ENCODE measurements at regions not wholly inside any gene's neighbourhood (a gene's known extent, or its start where the extent isn't known, plus 50 kb on each side); places are given as distances from the start of the nearest gene placed in this dataset.

GRCh38 chr1:55326496-55327243 is 111.5 kb upstream of the USP24 start:
- intact Hi-C loops (cut with DNase I), result no loop called here
- 90% methylated on average over 14 of the region's 14 CpGs for WGBS
- TF ChIP-seq POLR2AphosphoS5 (IDR thresholded peaks at IDR 0.05), result no peak
- TF ChIP-seq CTCF (IDR thresholded peaks at IDR 0.05), result no peak
- TF ChIP-seq EP300 (IDR thresholded peaks at IDR 0.05), result no peak
- no peak for TF ChIP-seq POLR2A (IDR thresholded peaks at IDR 0.05; ENCODE audit: low read depth)
- no peak overlapping the region for H3K27ac ChIP-seq (replicated peaks in 1 of 4)
- H3K9me3 ChIP-seq, result no peaks in the 10 kb centered on the region
- H3K27me3 ChIP-seq, result no peaks in the 10 kb centered on the region
- no peak for DNase-seq (ENCODE audit: extremely low spot score)
- peaks cover 3 to 26% (median 10%) of the 10 kb centered on the region in 4 donors for H3K4me1 ChIP-seq
- H3K4me3 ChIP-seq, result no peak overlapping the region
- H3K36me3 ChIP-seq, result no peaks in the 10 kb centered on the region

GRCh38 chr1:55323760-55324159 is 108.6 kb upstream of the USP24 start:
- Histone ChIP-seq H3K27me3 (no peaks in the 10 kb centered on the region), H3K27ac (replicated peaks in 1 of 4) (no peak overlapping the region), H3K36me3 (no peaks in the 10 kb centered on the region), H3K4me1 (peaks cover 0 to 26% (median 5%) of the 10 kb centered on the region in 4 donors), H3K4me3 (no peak overlapping the region), H3K9me3 (no peaks in the 10 kb centered on the region)
- intact Hi-C loops (cut with DNase I), result no loop called here
- 82% methylated on average over 6 of the region's 6 CpGs for WGBS
- TF ChIP-seq POLR2A (IDR thresholded peaks at IDR 0.05; ENCODE audit: low read depth) (no peak), POLR2AphosphoS5 (IDR thresholded peaks at IDR 0.05) (no peak), EP300 (IDR thresholded peaks at IDR 0.05) (no peak), CTCF (IDR thresholded peaks at IDR 0.05) (no peak)
- no peak for DNase-seq (ENCODE audit: extremely low spot score)

DNA sequence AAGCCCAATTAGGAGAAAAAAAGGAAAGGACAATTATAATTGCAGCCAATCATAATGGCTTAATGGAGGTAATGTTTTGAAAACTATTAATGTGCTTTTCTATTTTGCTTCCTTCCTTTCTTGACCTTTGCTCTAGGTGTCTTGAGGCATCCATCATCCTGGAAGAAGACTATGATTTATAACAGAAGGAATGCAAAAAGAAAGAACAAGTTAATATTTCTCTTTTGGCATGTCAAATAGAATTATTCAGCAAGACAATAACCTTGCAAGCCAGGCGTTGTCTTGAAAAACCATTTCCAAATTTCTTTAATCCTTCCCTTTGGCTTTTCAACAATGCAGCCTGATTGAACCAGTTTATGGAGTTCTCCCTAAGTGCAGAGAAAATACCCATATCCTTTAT is 107.7 kb upstream of the USP24 start:
- no peak for DNase-seq (ENCODE audit: extremely low spot score)
- H3K27ac ChIP-seq (replicated peaks in 1 of 4), result no peak overlapping the region
- H3K36me3 ChIP-seq, result no peaks in the 10 kb centered on the region
- intact Hi-C loops (cut with DNase I), result no loop called here
- H3K27me3 ChIP-seq, result no peaks in the 10 kb centered on the region
- H3K4me3 ChIP-seq, result no peak overlapping the region
- H3K4me1 ChIP-seq, result peaks cover 0 to 26% (median 6%) of the 10 kb centered on the region in 4 donors
- WGBS, result 45% methylated on average over 1 of the region's 1 CpG
- no peak for TF ChIP-seq POLR2A (IDR thresholded peaks at IDR 0.05; ENCODE audit: low read depth)
- no peak for TF ChIP-seq POLR2AphosphoS5 (IDR thresholded peaks at IDR 0.05)
- TF ChIP-seq CTCF (IDR thresholded peaks at IDR 0.05), result no peak
- no peak for TF ChIP-seq EP300 (IDR thresholded peaks at IDR 0.05)
- no peaks in the 10 kb centered on the region for H3K9me3 ChIP-seq

- no peaks in the 10 kb centered on the region for H3K9me3 ChIP-seq
- no peak overlapping the region for H3K27ac ChIP-seq (replicated peaks in 1 of 4)
- WGBS, result 41% methylated on average over 2 of the region's 2 CpGs
- no peaks in the 10 kb centered on the region for H3K27me3 ChIP-seq
- TF ChIP-seq CTCF (IDR thresholded peaks at IDR 0.05), result no peak
- no peak for TF ChIP-seq EP300 (IDR thresholded peaks at IDR 0.05)
- TF ChIP-seq POLR2AphosphoS5 (IDR thresholded peaks at IDR 0.05), result no peak
- no peak for TF ChIP-seq POLR2A (IDR thresholded peaks at IDR 0.05; ENCODE audit: low read depth)
- peaks cover 0 to 22% (median 9%) of the 10 kb centered on the region in 4 donors for H3K4me1 ChIP-seq
- no peak overlapping the region for H3K4me3 ChIP-seq
- no peak for DNase-seq (ENCODE audit: extremely low spot score)
- intact Hi-C loops (cut with DNase I), result no loop called here
- H3K36me3 ChIP-seq, result no peaks in the 10 kb centered on the region
Measured at GRCh38 chr1:55321942-55322341, 106.8 kb upstream of the USP24 start.

DNA sequence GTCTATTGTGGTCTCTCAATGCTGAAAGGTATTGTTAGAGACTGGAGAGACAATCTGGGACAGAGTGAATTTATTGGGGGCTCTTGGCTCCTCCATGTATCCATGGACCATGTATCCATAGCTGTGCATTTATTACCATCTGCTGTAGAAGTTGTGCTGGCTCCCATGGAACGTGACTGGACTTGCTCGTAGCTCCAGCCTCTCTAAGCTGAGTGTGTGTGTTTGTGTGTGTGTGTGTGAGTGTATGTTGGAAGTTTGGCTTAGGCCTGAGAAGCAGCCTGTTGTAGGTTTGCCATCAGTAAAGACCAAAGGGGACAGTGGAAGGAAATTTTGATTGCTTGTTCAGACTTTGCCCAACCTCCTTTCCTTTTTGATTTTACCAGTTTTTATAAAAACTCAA is 105.7 kb upstream of the USP24 start:
- no peaks in the 10 kb centered on the region for H3K27me3 ChIP-seq
- no peak overlapping the region for H3K4me3 ChIP-seq
- intact Hi-C loops (cut with DNase I), result no loop called here
- no CpG with 5 or more reads among the region's 2 CpGs for WGBS
- TF ChIP-seq CTCF (IDR thresholded peaks at IDR 0.05), result no peak
- TF ChIP-seq EP300 (IDR thresholded peaks at IDR 0.05), result no peak
- TF ChIP-seq POLR2A (IDR thresholded peaks at IDR 0.05; ENCODE audit: low read depth), result no peak
- TF ChIP-seq POLR2AphosphoS5 (IDR thresholded peaks at IDR 0.05), result no peak
- no peak for DNase-seq (ENCODE audit: extremely low spot score)
- no peaks in the 10 kb centered on the region for H3K36me3 ChIP-seq
- no peak overlapping the region for H3K27ac ChIP-seq (replicated peaks in 1 of 4)
- peaks cover 0 to 13% (median 8%) of the 10 kb centered on the region in 4 donors for H3K4me1 ChIP-seq
- H3K9me3 ChIP-seq, result no peaks in the 10 kb centered on the region
